GM23338 (cell line): ENCODE measurements at regions not wholly inside any gene's neighbourhood (a gene's known extent, or its start where the extent isn't known, plus 50 kb on each side); places are given as distances from the start of the nearest gene placed in this dataset.

Experiments used
- CREB1 ChIP-seq: fragments of 250-450 bp; sonication (Bioruptor Pico); IDR thresholded peaks from 2 replicates; pipeline ENCODE4 v1.5.0; 2020; ENCODE audit warnings: low read depth, mild to moderate bottlenecking, moderate library complexity
- EZH2 ChIP-seq: fragments of 200-600 bp; sonication (generic); IDR thresholded peaks from one replicate; pipeline ENCODE4 v1.8.0; 2017; ENCODE audit warnings: antibody characterized with exemption, mild to moderate bottlenecking, low read depth; ENCODE audit not compliant: unreplicated experiment
- EZH2phosphoT487 ChIP-seq: fragments of 200-600 bp; sonication (generic); IDR thresholded peaks from one replicate; pipeline ENCODE4 v1.8.1; 2018; ENCODE audit warnings: antibody characterized with exemption; ENCODE audit not compliant: unreplicated experiment
- JUNB ChIP-seq: IDR thresholded peaks from one replicate; pipeline ENCODE4 v1.6.1; 2016; ENCODE audit warnings: antibody characterized with exemption; ENCODE audit not compliant: unreplicated experiment
- NANOG ChIP-seq: IDR thresholded peaks from 2 replicates; pipeline ENCODE4 v1.6.1; 2016; ENCODE audit warnings: antibody characterized with exemption, borderline replicate concordance
- POLR2AphosphoS5 ChIP-seq: IDR thresholded peaks from 2 replicates; pipeline ENCODE4 v1.6.1; 2016; ENCODE audit warnings: antibody characterized with exemption, low read depth
- STAT1 ChIP-seq: IDR thresholded peaks from one replicate; pipeline ENCODE4 v1.6.1; 2016; ENCODE audit warnings: antibody characterized with exemption; ENCODE audit not compliant: unreplicated experiment
- ZNF331 ChIP-seq: fragments of 250-450 bp; sonication (Bioruptor Pico); IDR thresholded peaks from 2 replicates; pipeline ENCODE4 v1.5.0; 2020; ENCODE audit warnings: low read depth, mild to moderate bottlenecking, moderate library complexity
- TF ChIP-seq, protein P1 (sequence below), 2 experiments: fragments of 200-600 bp in 1 of 2; sonication (generic) in 1 of 2; conservative IDR thresholded peaks; 2 replicates each; pipeline versions ENCODE4 v1.5.1 to v1.6.1; 2016 to 2017; ENCODE audit warnings: antibody characterized with exemption in 2 of 2, low read depth in 2 of 2, mild to moderate bottlenecking in 2 of 2, moderate library complexity in 1 of 2
- TF ChIP-seq, protein P2 (sequence below): IDR thresholded peaks from one replicate; pipeline ENCODE4 v1.6.1; 2018; ENCODE audit warnings: antibody characterized with exemption; ENCODE audit not compliant: unreplicated experiment
- TF ChIP-seq, protein P3 (sequence below): IDR thresholded peaks from 2 replicates; pipeline ENCODE4 v1.6.1; 2016; ENCODE audit warnings: antibody characterized with exemption

DNA sequence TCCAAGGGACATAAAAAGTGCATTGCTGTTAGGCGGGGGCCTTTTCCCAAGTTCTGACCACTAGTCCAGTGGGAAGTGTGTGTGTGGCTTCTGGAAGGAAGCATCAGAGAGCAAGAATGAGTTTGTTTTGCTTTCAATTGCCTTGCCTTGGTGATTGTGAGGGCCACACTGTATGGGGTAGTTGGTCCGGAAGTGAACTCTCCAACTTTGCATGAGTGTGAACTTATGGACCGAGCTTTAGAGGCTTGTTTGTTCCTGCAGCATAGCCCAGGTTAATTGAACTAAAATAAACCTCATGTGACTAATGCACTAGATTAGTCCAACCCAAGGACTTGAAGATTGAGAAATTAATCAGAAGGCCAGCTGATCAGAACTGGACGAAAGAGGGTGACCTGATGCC, 171.7 kb downstream of the NR2F2 start:
- TF ChIP-seq, protein P1, sequence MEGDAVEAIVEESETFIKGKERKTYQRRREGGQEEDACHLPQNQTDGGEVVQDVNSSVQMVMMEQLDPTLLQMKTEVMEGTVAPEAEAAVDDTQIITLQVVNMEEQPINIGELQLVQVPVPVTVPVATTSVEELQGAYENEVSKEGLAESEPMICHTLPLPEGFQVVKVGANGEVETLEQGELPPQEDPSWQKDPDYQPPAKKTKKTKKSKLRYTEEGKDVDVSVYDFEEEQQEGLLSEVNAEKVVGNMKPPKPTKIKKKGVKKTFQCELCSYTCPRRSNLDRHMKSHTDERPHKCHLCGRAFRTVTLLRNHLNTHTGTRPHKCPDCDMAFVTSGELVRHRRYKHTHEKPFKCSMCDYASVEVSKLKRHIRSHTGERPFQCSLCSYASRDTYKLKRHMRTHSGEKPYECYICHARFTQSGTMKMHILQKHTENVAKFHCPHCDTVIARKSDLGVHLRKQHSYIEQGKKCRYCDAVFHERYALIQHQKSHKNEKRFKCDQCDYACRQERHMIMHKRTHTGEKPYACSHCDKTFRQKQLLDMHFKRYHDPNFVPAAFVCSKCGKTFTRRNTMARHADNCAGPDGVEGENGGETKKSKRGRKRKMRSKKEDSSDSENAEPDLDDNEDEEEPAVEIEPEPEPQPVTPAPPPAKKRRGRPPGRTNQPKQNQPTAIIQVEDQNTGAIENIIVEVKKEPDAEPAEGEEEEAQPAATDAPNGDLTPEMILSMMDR (conservative IDR thresholded peaks at IDR 0.05; ENCODE audit: low read depth in 2 of 2), result no peak
- TF ChIP-seq, protein P2, sequence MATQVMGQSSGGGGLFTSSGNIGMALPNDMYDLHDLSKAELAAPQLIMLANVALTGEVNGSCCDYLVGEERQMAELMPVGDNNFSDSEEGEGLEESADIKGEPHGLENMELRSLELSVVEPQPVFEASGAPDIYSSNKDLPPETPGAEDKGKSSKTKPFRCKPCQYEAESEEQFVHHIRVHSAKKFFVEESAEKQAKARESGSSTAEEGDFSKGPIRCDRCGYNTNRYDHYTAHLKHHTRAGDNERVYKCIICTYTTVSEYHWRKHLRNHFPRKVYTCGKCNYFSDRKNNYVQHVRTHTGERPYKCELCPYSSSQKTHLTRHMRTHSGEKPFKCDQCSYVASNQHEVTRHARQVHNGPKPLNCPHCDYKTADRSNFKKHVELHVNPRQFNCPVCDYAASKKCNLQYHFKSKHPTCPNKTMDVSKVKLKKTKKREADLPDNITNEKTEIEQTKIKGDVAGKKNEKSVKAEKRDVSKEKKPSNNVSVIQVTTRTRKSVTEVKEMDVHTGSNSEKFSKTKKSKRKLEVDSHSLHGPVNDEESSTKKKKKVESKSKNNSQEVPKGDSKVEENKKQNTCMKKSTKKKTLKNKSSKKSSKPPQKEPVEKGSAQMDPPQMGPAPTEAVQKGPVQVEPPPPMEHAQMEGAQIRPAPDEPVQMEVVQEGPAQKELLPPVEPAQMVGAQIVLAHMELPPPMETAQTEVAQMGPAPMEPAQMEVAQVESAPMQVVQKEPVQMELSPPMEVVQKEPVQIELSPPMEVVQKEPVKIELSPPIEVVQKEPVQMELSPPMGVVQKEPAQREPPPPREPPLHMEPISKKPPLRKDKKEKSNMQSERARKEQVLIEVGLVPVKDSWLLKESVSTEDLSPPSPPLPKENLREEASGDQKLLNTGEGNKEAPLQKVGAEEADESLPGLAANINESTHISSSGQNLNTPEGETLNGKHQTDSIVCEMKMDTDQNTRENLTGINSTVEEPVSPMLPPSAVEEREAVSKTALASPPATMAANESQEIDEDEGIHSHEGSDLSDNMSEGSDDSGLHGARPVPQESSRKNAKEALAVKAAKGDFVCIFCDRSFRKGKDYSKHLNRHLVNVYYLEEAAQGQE, result no peak
- TF ChIP-seq POLR2AphosphoS5, result no peak
- TF ChIP-seq EZH2, result no peak
- TF ChIP-seq EZH2phosphoT487, result no peak
- no peak for TF ChIP-seq ZNF331 (CRISPR knock-in tag)
- TF ChIP-seq CREB1 (CRISPR knock-in tag), result no peak
- no peak for TF ChIP-seq NANOG
- TF ChIP-seq, protein P3, sequence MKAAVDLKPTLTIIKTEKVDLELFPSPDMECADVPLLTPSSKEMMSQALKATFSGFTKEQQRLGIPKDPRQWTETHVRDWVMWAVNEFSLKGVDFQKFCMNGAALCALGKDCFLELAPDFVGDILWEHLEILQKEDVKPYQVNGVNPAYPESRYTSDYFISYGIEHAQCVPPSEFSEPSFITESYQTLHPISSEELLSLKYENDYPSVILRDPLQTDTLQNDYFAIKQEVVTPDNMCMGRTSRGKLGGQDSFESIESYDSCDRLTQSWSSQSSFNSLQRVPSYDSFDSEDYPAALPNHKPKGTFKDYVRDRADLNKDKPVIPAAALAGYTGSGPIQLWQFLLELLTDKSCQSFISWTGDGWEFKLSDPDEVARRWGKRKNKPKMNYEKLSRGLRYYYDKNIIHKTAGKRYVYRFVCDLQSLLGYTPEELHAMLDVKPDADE, result no peak
- no peak for TF ChIP-seq JUNB
- TF ChIP-seq STAT1, result no peak
